ENCODE measurements at regions not wholly inside any gene's neighbourhood (a gene's known extent, or its start where the extent isn't known, plus 50 kb on each side); places are given as distances from the start of the nearest gene placed in this dataset.

DNA sequence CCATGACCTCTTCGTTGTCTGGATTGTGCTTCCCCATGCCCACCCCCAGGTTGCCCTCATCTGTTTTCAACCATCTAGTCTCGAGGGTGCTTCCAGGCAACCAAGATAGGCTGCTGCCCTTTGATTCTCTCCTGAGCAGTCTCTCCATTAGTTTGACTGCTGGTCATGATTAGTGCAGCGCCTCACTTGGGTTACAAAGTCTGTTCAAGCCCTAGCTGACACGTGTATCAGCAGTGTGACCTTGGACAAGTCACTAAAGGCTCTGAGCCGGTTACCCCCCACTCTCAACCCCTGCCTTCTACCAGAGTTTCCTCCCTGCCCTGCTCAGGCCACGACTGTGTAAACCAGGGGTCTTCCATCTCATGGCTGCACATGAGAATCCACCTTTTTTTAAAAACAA is 185.3 kb upstream of the PWP1 start:
- TF ChIP-seq ZNF70 (CRISPR knock-in tag; IDR thresholded peaks at IDR 0.05) (no peak), RARB (CRISPR knock-in tag; IDR thresholded peaks at IDR 0.05) (no peak), ZFP3 (CRISPR knock-in tag; IDR thresholded peaks at IDR 0.05) (no peak), PATZ1 (CRISPR knock-in tag; IDR thresholded peaks at IDR 0.05; ENCODE audit: borderline replicate concordance) (no peak), ZNF565 (CRISPR knock-in tag; conservative IDR thresholded peaks at IDR 0.05; ENCODE audit: low read depth) (no peak)
- TF ChIP-seq, protein P1, sequence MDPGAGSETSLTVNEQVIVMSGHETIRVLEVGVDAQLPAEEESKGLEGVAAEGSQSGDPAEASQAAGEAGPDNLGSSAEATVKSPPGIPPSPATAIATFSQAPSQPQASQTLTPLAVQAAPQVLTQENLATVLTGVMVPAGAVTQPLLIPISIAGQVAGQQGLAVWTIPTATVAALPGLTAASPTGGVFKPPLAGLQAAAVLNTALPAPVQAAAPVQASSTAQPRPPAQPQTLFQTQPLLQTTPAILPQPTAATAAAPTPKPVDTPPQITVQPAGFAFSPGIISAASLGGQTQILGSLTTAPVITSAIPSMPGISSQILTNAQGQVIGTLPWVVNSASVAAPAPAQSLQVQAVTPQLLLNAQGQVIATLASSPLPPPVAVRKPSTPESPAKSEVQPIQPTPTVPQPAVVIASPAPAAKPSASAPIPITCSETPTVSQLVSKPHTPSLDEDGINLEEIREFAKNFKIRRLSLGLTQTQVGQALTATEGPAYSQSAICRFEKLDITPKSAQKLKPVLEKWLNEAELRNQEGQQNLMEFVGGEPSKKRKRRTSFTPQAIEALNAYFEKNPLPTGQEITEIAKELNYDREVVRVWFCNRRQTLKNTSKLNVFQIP (CRISPR knock-in tag; IDR thresholded peaks at IDR 0.05; ENCODE audit: borderline replicate concordance, low read depth) = no peak
